HL-60 (cell line): ENCODE measurements at regions not wholly inside any gene's neighbourhood (a gene's known extent, or its start where the extent isn't known, plus 50 kb on each side); places are given as distances from the start of the nearest gene placed in this dataset.

Experiments
- DNase-seq, 2 experiments: peaks; one replicate each; pipeline ENCODE4 v3.0.0-alpha.2; 2010 to 2020; ENCODE audit warnings: low read depth in 1 of 2, low spot score in 1 of 2
- H3K27ac ChIP-seq: fragments of 250-450 bp; sonication (Bioruptor Pico); replicated peaks from 2 replicates; pipeline ENCODE4 v1.5.1; 2020; ENCODE audit warnings: mild to moderate bottlenecking, moderate library complexity
- H3K27me3 ChIP-seq: fragments of 250-450 bp; sonication (Bioruptor Pico); 2 replicates; pipeline ENCODE4 v1.5.1; 2021; ENCODE audit warnings: mild to moderate bottlenecking, moderate library complexity; ENCODE audit not compliant: insufficient read depth, poor library complexity, severe bottlenecking
- H3K4me3 ChIP-seq: replicated peaks from 2 replicates; pipeline ENCODE4 v1.5.1; 2011; ENCODE audit warnings: mild to moderate bottlenecking, control low read depth, low read length; ENCODE audit not compliant: insufficient read depth
- GABPA ChIP-seq: IDR thresholded peaks from 2 replicates; pipeline ENCODE4 v1.6.1; 2012; ENCODE audit warnings: low read depth
- POLR2AphosphoS5 ChIP-seq: IDR thresholded peaks from 2 replicates; pipeline ENCODE4 v1.6.1; 2012; ENCODE audit warnings: low read depth
- SPI1 ChIP-seq: IDR thresholded peaks from 2 replicates; pipeline ENCODE4 v1.6.1; 2012; ENCODE audit warnings: low read depth, mild to moderate bottlenecking, borderline replicate concordance
- TF ChIP-seq, protein P1 (sequence below): IDR thresholded peaks from one replicate; pipeline ENCODE4 v1.5.1; 2011; ENCODE audit warnings: low read length, control low read depth, inconsistent platforms; ENCODE audit not compliant: insufficient read depth
- TF ChIP-seq, protein P2 (sequence below): IDR thresholded peaks from 2 replicates; pipeline ENCODE4 v1.6.1; 2012; ENCODE audit warnings: low read depth; ENCODE audit not compliant: insufficient replicate concordance

DNA sequence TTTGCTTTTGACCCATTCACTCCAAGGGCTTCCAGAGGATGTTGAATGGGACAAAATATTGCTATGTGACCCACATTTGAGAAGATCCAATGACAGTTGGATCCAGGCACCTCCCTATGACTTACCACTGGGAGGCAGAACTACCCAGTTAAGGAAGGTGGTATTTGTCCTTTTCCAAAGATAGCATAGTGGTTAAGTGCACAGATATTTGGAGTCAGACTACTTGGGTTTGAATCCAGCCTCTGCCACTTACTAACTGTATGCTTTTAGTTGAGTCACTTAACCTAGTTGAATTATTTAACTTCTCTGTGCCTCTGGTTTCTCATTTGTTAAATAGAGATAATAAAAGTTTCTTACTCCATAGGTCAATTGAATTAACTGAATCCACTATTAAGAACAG is 74.5 kb upstream of the PALM2AKAP2 start:
- Histone ChIP-seq H3K4me3 (no peak overlapping the region), H3K27ac (no peak overlapping the region), H3K27me3 (no peaks in the 10 kb centered on the region)
- DNase-seq, result no peak
- TF ChIP-seq, protein P1, sequence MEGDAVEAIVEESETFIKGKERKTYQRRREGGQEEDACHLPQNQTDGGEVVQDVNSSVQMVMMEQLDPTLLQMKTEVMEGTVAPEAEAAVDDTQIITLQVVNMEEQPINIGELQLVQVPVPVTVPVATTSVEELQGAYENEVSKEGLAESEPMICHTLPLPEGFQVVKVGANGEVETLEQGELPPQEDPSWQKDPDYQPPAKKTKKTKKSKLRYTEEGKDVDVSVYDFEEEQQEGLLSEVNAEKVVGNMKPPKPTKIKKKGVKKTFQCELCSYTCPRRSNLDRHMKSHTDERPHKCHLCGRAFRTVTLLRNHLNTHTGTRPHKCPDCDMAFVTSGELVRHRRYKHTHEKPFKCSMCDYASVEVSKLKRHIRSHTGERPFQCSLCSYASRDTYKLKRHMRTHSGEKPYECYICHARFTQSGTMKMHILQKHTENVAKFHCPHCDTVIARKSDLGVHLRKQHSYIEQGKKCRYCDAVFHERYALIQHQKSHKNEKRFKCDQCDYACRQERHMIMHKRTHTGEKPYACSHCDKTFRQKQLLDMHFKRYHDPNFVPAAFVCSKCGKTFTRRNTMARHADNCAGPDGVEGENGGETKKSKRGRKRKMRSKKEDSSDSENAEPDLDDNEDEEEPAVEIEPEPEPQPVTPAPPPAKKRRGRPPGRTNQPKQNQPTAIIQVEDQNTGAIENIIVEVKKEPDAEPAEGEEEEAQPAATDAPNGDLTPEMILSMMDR, result no peak
- TF ChIP-seq, protein P2, sequence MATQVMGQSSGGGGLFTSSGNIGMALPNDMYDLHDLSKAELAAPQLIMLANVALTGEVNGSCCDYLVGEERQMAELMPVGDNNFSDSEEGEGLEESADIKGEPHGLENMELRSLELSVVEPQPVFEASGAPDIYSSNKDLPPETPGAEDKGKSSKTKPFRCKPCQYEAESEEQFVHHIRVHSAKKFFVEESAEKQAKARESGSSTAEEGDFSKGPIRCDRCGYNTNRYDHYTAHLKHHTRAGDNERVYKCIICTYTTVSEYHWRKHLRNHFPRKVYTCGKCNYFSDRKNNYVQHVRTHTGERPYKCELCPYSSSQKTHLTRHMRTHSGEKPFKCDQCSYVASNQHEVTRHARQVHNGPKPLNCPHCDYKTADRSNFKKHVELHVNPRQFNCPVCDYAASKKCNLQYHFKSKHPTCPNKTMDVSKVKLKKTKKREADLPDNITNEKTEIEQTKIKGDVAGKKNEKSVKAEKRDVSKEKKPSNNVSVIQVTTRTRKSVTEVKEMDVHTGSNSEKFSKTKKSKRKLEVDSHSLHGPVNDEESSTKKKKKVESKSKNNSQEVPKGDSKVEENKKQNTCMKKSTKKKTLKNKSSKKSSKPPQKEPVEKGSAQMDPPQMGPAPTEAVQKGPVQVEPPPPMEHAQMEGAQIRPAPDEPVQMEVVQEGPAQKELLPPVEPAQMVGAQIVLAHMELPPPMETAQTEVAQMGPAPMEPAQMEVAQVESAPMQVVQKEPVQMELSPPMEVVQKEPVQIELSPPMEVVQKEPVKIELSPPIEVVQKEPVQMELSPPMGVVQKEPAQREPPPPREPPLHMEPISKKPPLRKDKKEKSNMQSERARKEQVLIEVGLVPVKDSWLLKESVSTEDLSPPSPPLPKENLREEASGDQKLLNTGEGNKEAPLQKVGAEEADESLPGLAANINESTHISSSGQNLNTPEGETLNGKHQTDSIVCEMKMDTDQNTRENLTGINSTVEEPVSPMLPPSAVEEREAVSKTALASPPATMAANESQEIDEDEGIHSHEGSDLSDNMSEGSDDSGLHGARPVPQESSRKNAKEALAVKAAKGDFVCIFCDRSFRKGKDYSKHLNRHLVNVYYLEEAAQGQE, result no peak
- TF ChIP-seq SPI1 (no peak), POLR2AphosphoS5 (no peak), GABPA (no peak)

DNA sequence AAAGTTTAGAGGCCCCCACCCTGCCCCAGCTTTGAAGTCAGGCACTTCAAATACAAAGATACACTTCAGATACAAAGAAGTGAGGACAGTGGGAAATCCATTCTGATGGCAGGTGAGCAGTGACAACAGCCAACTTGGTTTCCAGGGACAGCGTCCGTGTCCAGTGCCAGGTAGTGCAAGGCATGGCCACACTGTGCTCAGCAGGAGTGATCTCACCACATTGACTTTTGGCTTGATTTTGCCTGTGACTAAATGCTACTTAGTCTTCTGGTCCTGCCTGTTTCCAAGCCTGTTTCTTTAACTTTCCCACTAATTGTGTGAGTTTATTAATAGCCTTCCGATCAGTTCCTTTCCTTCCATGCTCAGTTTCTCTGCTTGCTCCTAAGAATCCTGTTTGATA is 72.6 kb upstream of the PALM2AKAP2 start:
- no peak for TF ChIP-seq POLR2AphosphoS5
- TF ChIP-seq, protein P1, result no peak
- no peak for TF ChIP-seq GABPA
- TF ChIP-seq, protein P2, result no peak
- no peak for TF ChIP-seq SPI1
- Histone ChIP-seq H3K4me3 (no peak overlapping the region), H3K27me3 (peaks cover 4% of the 10 kb centered on the region), H3K27ac (no peak overlapping the region)
- no peak for DNase-seq

DNA sequence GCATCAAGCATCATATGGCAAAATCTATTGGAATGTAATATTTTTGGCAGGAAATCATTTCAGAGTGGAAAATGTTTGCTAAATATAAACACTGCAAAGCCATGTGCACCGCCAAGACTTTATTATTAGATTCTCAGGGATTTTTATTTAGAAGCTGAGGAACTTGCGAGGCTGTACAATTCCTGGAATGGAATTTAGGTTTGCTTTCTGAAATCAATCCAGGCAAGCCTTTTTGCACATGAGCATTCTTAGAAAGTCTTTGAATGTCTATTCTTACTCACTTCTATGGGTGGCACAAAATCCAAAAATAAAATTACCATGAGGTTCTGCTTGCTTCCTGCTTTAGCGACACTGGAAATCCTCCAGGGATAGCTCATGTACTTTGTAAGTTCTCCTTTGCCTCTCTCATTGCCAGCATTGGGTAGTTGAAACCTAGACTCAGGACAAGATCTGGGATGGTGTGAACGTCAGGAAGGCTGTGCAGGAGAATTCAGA is 71.5 kb upstream of the PALM2AKAP2 start:
- H3K4me3 ChIP-seq, result no peak overlapping the region
- TF ChIP-seq, protein P2, result no peak
- TF ChIP-seq, protein P1, result no peak
- TF ChIP-seq POLR2AphosphoS5 (no peak), SPI1 (no peak), GABPA (no peak)
- H3K27ac ChIP-seq, result no peak overlapping the region
- DNase-seq, result no peak
- H3K27me3 ChIP-seq, result peaks cover 4% of the 10 kb centered on the region
